ENCODE measurements at regions not wholly inside any gene's neighbourhood (a gene's known extent, or its start where the extent isn't known, plus 50 kb on each side); places are given as distances from the start of the nearest gene placed in this dataset.

DNA sequence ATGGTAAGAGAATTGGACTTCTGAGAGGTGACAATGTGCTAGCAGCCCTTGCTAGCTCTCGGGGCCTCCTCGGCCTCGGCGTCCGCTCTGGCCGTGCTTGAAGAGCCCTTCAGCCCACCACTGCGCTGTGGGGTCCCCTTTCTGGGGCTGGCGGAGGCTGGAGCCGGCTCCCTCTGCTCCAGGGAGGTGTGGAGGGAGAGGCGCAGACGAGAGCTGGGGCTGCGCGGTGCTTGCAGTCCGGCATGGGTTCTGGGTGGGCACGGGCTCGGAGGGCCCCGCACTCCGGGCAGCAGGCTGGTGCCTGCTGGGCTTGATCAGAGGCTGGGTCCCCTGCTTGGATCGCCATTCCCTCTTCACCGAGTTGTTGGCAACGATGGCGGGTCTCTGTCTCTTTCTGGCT is 226.4 kb upstream of the AMIGO2 start:
- Histone ChIP-seq H3K36me3 (ENCODE audit: control insufficient read depth in 1 of 2, insufficient read depth in 2 of 2, low read depth in 1 of 2, low read length in 2 of 2) (no peaks in the 10 kb centered on the region), H2BK120ac (ENCODE audit: low read depth, low read length) (no peak overlapping the region), H2BK12ac (ENCODE audit: low read length in 2 of 2) (no peak overlapping the region), H4K91ac (ENCODE audit: low read length) (no peak overlapping the region), H3K4me2 (ENCODE audit: low read length, poor library complexity, severe bottlenecking) (no peak overlapping the region), H2BK15ac (ENCODE audit: low read depth, poor library complexity, severe bottlenecking) (no peak overlapping the region), H3K27me3 (ENCODE audit: control insufficient read depth in 1 of 2, insufficient read depth in 1 of 2, low read length in 2 of 2) (no peaks in the 10 kb centered on the region), H2AK5ac (ENCODE audit: low read length, severe bottlenecking) (no peak overlapping the region), H3K14ac (ENCODE audit: low read length in 2 of 2) (no peak overlapping the region), H3K9ac (ENCODE audit: low read length) (no peak overlapping the region), H2AFZ (ENCODE audit: low read depth, low read length) (no peak overlapping the region), H3K23ac (ENCODE audit: low read length in 2 of 2) (no peak overlapping the region), H4K8ac (ENCODE audit: low read length) (no peak overlapping the region), H3K4me1 (ENCODE audit: control insufficient read depth, insufficient read depth, low read depth, low read length) (peaks cover 9% of the 10 kb centered on the region), H3K79me1 (replicated peaks; ENCODE audit: low read length, poor library complexity, severe bottlenecking) (no peaks in the 10 kb centered on the region), H3K4me3 (ENCODE audit: insufficient read depth in 1 of 2, low read depth in 1 of 2, low read length in 2 of 2) (no peak overlapping the region), H3K27ac (ENCODE audit: low read length, poor library complexity, severe bottlenecking) (no peak overlapping the region), H3K18ac (ENCODE audit: low read depth in 1 of 2, low read length in 2 of 2) (no peak overlapping the region), H3K4ac (ENCODE audit: low read depth in 1 of 2, low read length in 2 of 2) (no peak overlapping the region), H2BK5ac (ENCODE audit: low read depth, low read length, poor library complexity, severe bottlenecking) (no peak overlapping the region), H3K9me3 (ENCODE audit: control insufficient read depth, low read length) (no peaks in the 10 kb centered on the region)
- 96% methylated on average over 22 of the region's 22 CpGs for WGBS
- no peak for DNase-seq

DNA sequence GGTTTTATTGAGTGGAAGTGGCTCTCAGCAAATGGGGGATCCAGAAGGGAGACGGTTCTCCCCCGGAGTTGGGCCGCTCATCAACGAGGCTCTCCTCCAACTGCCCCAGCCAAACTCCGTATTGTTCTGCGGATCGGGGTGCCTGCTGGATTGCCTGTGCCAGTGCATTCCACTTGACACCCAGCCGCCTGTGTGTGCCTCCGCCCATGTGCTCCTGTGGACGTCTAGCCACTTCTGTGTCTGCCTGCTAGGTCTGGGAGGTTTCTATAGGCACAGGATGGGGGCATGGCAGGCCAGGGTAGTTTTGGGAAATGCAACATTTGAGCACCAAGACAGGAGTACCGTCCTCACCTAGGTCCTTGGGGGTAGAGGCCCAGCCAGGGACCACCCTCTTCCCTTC is 225.7 kb upstream of the AMIGO2 start:
- no peaks in the 10 kb centered on the region for H3K27me3 ChIP-seq (ENCODE audit: control insufficient read depth in 1 of 2, insufficient read depth in 1 of 2, low read length in 2 of 2)

DNA sequence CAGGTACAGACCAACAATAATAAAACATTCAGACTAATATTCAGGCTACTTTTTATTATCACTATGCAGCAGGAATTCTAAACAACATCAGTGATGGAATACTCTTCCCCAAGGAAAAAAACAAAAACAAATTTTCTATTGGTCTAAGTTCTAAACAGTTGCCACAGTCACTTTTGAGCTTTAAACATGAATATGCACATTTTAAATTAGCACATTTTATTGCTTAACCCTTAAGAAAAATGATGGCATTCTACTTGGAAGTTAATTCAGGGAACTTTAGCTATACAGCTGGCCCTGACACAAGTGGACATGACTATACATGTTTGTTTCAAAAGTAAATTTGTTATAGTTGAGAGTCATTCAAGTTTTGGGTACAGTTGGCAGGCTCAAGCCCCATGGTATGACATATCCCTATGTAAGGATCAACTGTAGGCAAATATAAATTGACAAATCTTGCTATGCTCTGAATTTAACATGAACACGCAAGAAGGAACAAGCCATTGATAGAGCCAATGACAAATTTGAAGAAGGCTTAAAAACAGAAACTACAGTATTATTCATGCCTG is 224.3 kb upstream of the AMIGO2 start:
- Histone ChIP-seq H2BK15ac (ENCODE audit: low read depth, poor library complexity, severe bottlenecking) (no peak overlapping the region), H2BK12ac (ENCODE audit: low read length in 2 of 2) (no peak overlapping the region), H3K4me2 (ENCODE audit: low read length, poor library complexity, severe bottlenecking) (no peak overlapping the region), H2BK5ac (ENCODE audit: low read depth, low read length, poor library complexity, severe bottlenecking) (no peak overlapping the region), H2BK120ac (ENCODE audit: low read depth, low read length) (no peak overlapping the region), H3K23ac (ENCODE audit: low read length in 2 of 2) (no peak overlapping the region), H3K9me3 (ENCODE audit: control insufficient read depth, low read length) (no peaks in the 10 kb centered on the region), H3K4me1 (ENCODE audit: control insufficient read depth, insufficient read depth, low read depth, low read length) (peaks cover 9% of the 10 kb centered on the region), H3K4ac (ENCODE audit: low read depth in 1 of 2, low read length in 2 of 2) (no peak overlapping the region), H3K27ac (ENCODE audit: low read length, poor library complexity, severe bottlenecking) (peak overlapping the region; percentile 57), H3K18ac (ENCODE audit: low read depth in 1 of 2, low read length in 2 of 2) (no peak overlapping the region), H2AFZ (ENCODE audit: low read depth, low read length) (no peak overlapping the region), H3K4me3 (ENCODE audit: insufficient read depth in 1 of 2, low read depth in 1 of 2, low read length in 2 of 2) (no peak overlapping the region), H3K27me3 (ENCODE audit: control insufficient read depth in 1 of 2, insufficient read depth in 1 of 2, low read length in 2 of 2) (no peaks in the 10 kb centered on the region), H3K36me3 (ENCODE audit: control insufficient read depth in 1 of 2, insufficient read depth in 2 of 2, low read depth in 1 of 2, low read length in 2 of 2) (no peaks in the 10 kb centered on the region), H3K79me1 (replicated peaks; ENCODE audit: low read length, poor library complexity, severe bottlenecking) (no peaks in the 10 kb centered on the region), H2AK5ac (ENCODE audit: low read length, severe bottlenecking) (no peak overlapping the region), H4K8ac (ENCODE audit: low read length) (no peak overlapping the region), H3K9ac (ENCODE audit: low read length) (no peak overlapping the region), H3K14ac (ENCODE audit: low read length in 2 of 2) (no peak overlapping the region), H4K91ac (ENCODE audit: low read length) (no peak overlapping the region)
- no peak for DNase-seq
- no CpG with 5 or more reads among the region's 1 CpG for WGBS

More for the DNA sequence above, 225.7 kb upstream of the AMIGO2 start:
- Histone ChIP-seq H3K18ac (ENCODE audit: low read depth in 1 of 2, low read length in 2 of 2) (no peak overlapping the region), H2BK120ac (ENCODE audit: low read depth, low read length) (no peak overlapping the region), H3K4me2 (ENCODE audit: low read length, poor library complexity, severe bottlenecking) (no peak overlapping the region), H3K14ac (ENCODE audit: low read length in 2 of 2) (no peak overlapping the region), H3K79me1 (replicated peaks; ENCODE audit: low read length, poor library complexity, severe bottlenecking) (no peaks in the 10 kb centered on the region), H2BK12ac (ENCODE audit: low read length in 2 of 2) (no peak overlapping the region), H2BK15ac (ENCODE audit: low read depth, poor library complexity, severe bottlenecking) (no peak overlapping the region), H3K9me3 (ENCODE audit: control insufficient read depth, low read length) (no peaks in the 10 kb centered on the region), H3K27ac (ENCODE audit: low read length, poor library complexity, severe bottlenecking) (no peak overlapping the region), H4K8ac (ENCODE audit: low read length) (no peak overlapping the region), H3K4me3 (ENCODE audit: insufficient read depth in 1 of 2, low read depth in 1 of 2, low read length in 2 of 2) (no peak overlapping the region), H4K91ac (ENCODE audit: low read length) (no peak overlapping the region), H3K4ac (ENCODE audit: low read depth in 1 of 2, low read length in 2 of 2) (no peak overlapping the region), H3K23ac (ENCODE audit: low read length in 2 of 2) (no peak overlapping the region), H2AFZ (ENCODE audit: low read depth, low read length) (no peak overlapping the region), H3K4me1 (ENCODE audit: control insufficient read depth, insufficient read depth, low read depth, low read length) (peaks cover 9% of the 10 kb centered on the region), H3K36me3 (ENCODE audit: control insufficient read depth in 1 of 2, insufficient read depth in 2 of 2, low read depth in 1 of 2, low read length in 2 of 2) (no peaks in the 10 kb centered on the region), H2BK5ac (ENCODE audit: low read depth, low read length, poor library complexity, severe bottlenecking) (no peak overlapping the region), H2AK5ac (ENCODE audit: low read length, severe bottlenecking) (peak overlapping the region; percentile 61), H3K9ac (ENCODE audit: low read length) (no peak overlapping the region)
- WGBS: 98% methylated on average over 10 of the region's 11 CpGs
- no peak for DNase-seq

DNA sequence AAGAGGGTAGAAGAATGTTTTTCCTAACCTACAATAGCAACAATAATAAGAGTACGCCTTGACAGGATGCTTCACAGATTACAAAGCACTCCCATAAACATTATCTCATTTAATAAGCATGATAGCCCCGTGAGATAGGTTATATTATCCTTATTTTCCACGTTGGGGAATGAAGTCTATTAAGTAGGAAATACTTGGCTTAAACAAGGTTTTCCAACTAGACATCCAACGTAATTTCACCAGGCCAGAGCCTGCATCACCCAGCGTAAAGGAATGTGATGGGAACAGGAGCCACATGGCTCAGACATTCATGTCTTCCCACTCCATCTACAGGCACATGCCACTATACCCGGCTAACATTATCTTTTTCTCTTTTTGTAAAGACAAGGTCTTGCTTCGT is 223.4 kb upstream of the AMIGO2 start:
- WGBS: 77% methylated on average over 5 of the region's 7 CpGs
- no peak for DNase-seq
- no peaks in the 10 kb centered on the region for H3K27me3 ChIP-seq (ENCODE audit: control insufficient read depth in 1 of 2, insufficient read depth in 1 of 2, low read length in 2 of 2)
- H3K23ac ChIP-seq (ENCODE audit: low read length in 2 of 2): no peak overlapping the region
- H3K18ac ChIP-seq (ENCODE audit: low read depth in 1 of 2, low read length in 2 of 2): no peak overlapping the region
- no peak overlapping the region for H3K4me2 ChIP-seq (ENCODE audit: low read length, poor library complexity, severe bottlenecking)
- no peak overlapping the region for H3K9ac ChIP-seq (ENCODE audit: low read length)
- no peak overlapping the region for H2BK15ac ChIP-seq (ENCODE audit: low read depth, poor library complexity, severe bottlenecking)
- H4K8ac ChIP-seq (ENCODE audit: low read length): no peak overlapping the region
- H4K91ac ChIP-seq (ENCODE audit: low read length): no peak overlapping the region
- H3K36me3 ChIP-seq (ENCODE audit: control insufficient read depth in 1 of 2, insufficient read depth in 2 of 2, low read depth in 1 of 2, low read length in 2 of 2): no peaks in the 10 kb centered on the region
- H3K4me3 ChIP-seq (ENCODE audit: insufficient read depth in 1 of 2, low read depth in 1 of 2, low read length in 2 of 2): no peak overlapping the region
- no peaks in the 10 kb centered on the region for H3K9me3 ChIP-seq (ENCODE audit: control insufficient read depth, low read length)
- peaks cover 9% of the 10 kb centered on the region for H3K4me1 ChIP-seq (ENCODE audit: control insufficient read depth, insufficient read depth, low read depth, low read length)
- H2AK5ac ChIP-seq (ENCODE audit: low read length, severe bottlenecking): no peak overlapping the region
- H2BK12ac ChIP-seq (ENCODE audit: low read length in 2 of 2): no peak overlapping the region
- no peak overlapping the region for H2AFZ ChIP-seq (ENCODE audit: low read depth, low read length)
- H3K27ac ChIP-seq (ENCODE audit: low read length, poor library complexity, severe bottlenecking): peak overlapping the region; percentile 57
- no peak overlapping the region for H2BK120ac ChIP-seq (ENCODE audit: low read depth, low read length)
- H3K4ac ChIP-seq (ENCODE audit: low read depth in 1 of 2, low read length in 2 of 2): no peak overlapping the region
- no peak overlapping the region for H2BK5ac ChIP-seq (ENCODE audit: low read depth, low read length, poor library complexity, severe bottlenecking)
- no peaks in the 10 kb centered on the region for H3K79me1 ChIP-seq (replicated peaks; ENCODE audit: low read length, poor library complexity, severe bottlenecking)
- no peak overlapping the region for H3K14ac ChIP-seq (ENCODE audit: low read length in 2 of 2)
